GM21737 (cell line): ENCODE measurements at regions not wholly inside any gene's neighbourhood (a gene's known extent, or its start where the extent isn't known, plus 50 kb on each side); places are given as distances from the start of the nearest gene placed in this dataset.
"Not testable (repeated sequence)": the region's sequence is repeated elsewhere in the genome, so short reads cannot be mapped to it uniquely, and the experiment has no call there.

Experiments used
- ATAC-seq: cut with Tn5 transposase; IDR thresholded peaks from one replicate; pipeline ENCODE4 v1.9.1; 2021; ENCODE audit warnings: mild to moderate bottlenecking, moderate library complexity; ENCODE audit not compliant: unreplicated experiment

DNA sequence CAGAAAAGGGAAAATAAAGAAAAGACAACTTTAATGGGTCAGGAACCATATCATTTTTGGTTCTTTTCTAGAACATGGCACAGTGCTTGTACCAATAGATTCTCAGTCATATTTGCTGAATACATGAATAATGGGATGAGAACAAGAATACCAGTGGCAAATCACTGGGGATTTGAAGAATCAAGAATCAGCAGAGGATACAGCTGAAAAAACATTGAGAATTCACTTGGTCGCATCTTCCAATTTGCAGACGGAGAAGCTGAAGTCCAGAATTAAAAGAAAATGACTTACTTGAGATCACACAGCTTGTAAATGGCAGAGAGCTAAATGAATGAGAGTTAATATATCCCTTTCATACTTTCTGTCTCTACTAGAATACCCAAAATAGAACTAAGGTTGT lies 362.2 kb downstream of the RAD51AP2 start:
- ATAC-seq = no peak

DNA sequence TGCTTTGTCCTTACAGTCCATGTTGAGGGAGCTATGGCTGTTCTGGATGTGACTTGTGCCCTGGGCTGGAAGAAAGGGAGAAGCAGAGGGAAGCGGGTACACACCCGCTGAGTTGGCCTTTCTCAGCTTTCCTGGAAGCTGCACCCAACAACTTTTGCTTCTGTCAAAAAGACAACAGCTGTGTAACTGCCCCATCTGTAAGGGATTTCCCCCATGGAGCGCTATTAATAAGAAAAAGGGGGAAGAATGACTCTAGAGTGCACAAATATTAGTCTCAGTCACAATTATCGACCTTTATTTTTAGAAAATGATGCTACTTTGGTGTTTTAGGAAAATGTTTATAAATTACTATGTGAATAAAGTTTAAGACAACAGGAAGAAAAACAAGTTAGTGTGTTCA lies 368.3 kb downstream of the RAD51AP2 start:
- no peak for ATAC-seq

DNA sequence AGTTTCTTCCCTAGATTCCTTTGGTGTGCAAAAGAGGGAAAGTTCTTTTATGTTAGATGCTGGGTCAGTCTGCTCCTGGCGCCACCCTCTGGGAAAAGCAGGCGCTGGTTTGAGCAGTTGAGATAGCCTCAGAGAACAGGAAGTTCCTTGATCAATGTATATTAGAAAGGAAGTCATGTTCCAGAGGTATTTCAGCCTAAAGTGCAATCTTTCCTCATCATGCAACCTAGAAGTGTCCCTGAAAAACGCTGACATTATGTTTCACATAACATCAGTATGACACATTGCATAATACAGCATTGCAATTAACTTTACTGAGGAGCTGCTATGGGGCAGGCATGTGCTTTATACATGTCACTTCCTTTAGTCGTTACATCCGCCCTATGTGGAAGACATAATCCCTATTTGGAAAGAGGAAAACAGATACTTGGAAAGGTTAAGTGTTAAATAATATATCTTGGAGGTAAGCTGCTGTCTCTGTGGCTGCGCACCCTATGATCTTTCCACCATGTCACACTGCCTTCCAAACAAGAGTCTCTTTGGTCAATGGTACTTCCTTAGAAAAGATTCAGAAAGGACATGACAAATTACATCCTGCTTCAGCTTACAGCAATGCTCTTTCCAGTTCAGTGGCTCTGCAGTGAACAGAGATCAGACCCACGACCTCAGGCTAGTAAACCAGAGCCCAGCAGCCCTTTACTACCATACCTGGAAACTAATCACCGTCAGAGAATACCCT lies 369.7 kb downstream of the RAD51AP2 start:
- no peak for ATAC-seq

DNA sequence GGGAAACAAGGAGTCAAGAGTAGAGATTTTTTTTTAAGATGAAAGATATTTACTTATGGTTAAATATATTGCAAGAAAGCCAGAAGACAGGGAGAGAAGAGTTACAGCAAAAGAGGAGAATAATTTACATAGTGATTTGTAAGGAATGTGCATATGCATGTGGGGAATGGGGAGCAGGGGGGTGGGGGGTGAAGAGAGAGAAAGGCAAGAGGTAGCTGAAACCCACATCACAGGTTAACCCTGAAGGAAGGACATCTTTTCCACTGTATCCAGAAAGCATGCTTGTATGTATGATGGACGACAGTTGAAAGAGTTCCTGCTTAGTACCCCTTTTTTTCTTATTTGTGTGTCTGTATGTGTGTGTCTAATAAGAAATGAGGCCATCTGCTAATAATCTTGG lies 371.9 kb downstream of the RAD51AP2 start:
- no peak for ATAC-seq

DNA sequence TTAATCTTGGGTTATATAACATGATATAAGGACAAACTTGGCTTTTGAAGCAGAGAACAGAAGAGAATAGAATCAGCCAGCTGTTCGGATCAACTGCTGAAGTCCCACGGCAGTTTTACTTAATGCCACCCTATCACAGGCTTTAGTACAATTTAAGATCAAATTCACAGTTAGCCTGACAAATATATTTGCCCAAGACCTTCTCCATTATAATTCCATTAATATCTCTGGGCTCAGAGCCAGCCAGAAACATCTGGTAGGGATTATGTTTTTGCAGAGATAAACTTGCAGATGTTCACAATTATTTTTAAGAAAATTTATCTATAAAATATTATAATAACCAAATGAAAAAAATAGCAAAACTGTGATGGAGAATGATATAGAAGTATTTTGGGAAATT lies 381.4 kb downstream of the RAD51AP2 start:
- ATAC-seq = no peak

DNA sequence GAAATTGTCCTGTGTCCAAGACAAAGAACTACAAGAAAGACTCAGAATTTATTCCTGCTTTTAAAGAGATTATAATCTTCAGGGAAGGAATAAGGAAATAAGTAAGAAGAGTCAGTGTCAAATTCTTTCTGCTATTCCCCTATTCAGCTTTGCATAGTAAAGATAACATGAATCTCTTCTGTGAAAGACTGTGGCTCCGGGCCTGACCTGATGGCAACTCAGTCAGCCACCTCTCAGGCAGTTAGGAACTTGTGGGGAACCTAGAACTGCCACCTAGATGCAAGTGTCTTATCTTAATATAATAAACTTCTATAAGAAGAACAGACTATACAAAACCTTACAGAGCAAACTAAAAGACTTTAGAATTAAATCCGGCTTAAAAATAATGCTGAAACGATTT lies 382.0 kb downstream of the RAD51AP2 start:
- no peak for ATAC-seq

DNA sequence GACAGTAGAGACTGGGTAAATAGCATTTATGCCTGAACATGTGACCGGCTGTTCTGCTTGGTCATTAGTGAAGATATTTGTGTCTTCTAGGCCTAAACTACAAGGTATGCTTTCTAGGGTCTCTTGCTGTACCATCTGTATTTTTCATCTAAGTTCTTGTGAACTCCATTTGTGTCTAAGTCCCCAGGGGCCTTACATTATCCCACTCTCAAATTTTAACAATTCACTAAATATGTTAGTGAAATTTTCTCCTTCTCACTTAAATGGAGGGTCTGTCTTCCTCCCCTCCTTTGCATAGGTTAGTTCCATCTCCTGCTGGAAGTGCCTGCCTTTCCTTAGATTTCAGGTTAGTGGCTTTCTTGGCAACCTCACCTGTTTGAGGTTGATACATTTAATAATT lies 382.6 kb downstream of the RAD51AP2 start:
- no peak for ATAC-seq

DNA sequence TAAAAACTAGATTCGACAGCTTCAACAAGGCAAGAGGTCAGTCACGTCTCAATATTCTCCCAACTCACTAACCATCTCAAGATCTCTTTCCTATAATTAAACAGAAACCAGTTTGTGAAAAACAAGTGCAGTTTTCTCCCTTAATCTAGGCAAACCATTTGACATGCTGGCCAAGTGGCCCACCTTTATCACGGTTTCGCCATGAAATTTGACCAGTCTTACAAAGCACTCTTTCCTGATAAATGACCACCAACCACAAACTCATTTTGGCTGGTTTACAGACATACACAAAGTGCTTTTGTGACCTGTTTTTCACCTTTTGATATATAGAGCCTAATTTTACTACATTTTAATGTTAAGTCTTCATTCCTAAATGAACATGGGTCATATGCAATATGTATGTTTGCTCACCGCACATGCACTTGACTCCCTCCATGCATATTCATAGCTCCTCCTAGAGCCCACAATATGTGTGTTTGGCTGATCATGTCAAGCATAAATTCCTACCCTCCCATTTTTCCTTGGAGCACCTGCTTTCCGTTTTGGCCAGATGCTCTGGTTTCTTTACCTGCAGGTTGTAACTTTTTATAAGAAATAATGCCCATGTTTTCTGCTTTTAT lies 385.1 kb downstream of the RAD51AP2 start:
- ATAC-seq = no peak

DNA sequence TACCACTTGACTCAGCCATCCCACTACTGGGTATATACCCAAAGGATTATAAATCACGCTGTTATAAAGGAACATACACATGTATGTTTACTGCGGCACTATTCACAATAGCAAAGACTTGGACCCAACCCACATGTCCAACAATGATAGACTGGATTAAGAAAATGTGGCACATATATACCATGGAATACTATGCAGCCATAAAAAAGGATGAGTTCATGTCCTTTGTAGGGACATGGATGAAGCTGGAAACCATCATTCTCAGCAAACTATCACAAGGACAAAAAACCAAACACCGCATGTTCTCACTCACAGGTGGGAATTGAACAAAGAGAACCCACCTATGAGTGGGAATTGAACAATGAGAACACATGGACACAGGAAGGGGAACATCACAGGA lies 387.6 kb downstream of the RAD51AP2 start:
- ATAC-seq = not testable (repeated sequence)

DNA sequence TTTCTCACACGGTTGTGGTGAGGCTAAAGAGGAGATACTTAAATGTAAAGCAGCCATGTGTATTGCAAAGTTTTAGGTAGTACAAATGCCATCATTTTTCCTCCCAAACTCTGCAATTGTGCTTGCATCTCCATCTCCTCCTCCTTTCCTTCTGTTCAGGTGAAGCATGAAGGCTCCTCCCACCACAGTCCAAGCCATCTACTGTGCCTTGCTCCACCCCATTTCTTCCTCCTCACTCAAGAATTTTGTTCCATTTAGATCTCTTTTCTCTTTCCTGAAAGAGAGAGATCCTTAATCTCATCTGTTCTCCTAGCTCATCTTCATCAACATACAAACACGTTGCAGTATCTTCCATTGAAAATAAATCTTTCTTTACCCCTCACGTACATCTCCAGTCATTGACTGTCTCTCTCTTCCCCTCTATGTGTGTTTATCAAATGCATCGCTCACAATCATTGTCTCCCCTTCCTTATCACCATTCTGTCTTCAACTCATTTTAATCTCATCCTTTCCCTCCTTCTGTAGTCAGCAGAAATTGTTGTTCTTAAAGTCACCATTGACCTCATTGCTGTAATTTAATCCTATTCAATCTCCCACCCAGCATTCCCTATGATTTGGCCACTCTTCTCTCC lies 392.1 kb downstream of the RAD51AP2 start:
- no peak for ATAC-seq

DNA sequence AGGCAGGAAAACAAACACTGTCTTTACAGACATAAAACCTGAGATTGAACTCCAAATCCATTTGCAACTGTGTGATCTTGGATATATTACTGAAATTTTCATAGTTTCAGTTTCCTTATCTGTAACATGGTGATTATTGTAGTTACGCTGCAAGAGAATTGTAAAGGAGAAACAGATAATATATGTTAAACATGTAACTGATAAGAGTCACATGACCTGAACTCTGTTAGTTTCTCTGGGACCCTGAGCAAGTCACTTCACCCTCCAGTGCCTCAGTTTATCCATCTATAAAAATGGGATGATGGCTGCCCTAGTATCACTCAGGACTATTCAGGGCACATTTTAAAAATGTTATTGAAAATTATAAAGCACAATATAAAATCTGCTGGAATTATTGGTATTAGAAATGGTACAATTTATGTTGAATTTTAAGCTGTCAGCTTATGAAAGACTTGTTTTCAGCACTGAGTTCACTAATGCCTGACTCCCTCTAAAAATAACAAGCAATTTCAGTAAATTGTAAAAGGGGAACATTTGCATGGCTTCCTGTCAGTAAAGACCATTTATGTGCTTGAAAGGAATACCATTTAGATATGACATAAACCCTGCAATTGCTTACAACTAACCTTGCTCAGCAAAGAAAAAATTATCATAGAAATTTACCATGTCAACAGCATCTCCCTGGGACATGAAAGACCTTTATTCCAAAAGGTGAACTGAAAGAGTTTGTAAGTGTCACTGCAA lies 393.5 kb downstream of the RAD51AP2 start:
- ATAC-seq = no peak

DNA sequence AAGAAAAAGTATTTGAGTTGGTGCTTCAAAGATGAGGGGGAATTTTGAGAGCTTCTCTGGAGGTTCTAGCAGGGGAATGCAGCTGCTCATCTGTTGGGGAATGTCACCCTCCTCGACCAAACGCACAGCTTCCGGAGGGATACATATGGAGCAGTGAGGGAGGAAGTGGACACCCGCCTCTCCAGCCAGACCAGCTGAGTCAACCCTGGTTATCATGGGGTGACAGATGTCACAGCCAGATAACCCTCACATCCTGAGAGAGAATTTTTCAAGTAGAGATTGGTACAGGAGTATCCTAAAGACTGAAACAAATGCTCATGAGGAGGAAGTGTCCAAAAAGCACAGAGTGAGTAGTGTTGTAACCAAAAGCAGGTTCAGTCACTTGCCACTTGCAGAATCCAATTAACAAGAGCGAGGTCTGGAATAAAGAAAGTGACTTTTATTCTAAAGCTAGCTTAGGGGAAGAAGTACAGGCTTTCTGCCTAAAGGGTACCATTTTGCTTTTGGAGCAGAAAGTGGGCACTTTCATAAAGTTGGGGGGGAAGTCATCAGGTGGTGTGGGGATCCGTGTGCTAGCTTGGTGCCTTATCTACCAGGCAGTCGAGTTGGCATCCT lies 395.2 kb downstream of the RAD51AP2 start:
- no peak for ATAC-seq

DNA sequence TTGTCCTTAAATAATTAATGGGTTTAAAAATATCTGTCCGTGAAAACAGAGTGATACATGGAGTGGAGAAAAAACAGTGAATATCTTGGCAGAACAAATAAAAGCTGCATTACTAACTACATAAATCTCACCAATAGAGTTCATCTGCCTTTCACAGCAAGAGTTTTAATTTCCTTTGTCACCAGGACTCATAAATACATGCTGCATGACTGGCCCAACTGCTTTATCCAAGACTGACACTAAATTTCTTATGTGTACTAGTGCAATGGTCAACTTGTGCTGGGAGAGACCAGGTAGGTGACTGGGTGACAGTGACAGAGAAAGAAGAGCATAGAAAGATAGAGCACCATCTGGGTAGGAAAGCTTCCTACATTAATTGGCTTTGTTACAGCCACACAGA lies 402.8 kb downstream of the RAD51AP2 start:
- ATAC-seq = no peak

DNA sequence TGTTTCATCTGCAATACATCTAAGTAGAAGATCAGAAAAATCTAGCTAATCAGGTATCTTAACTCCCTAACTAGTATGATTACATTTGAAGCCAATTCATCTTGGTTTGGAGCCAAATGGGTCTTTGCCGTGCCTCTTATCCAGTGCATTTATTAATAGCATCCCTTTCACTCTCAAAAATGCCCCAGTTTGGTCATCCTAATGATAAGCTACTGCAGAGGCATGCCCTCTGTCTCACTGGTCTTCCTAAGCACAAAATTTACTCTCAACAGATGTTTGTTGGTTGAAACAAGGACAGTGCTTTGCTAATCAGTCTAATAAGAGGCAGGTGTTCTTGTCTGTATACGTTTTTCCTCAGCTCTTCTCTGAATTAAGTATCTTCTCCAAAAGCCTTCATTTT lies 403.2 kb downstream of the RAD51AP2 start:
- no peak for ATAC-seq

DNA sequence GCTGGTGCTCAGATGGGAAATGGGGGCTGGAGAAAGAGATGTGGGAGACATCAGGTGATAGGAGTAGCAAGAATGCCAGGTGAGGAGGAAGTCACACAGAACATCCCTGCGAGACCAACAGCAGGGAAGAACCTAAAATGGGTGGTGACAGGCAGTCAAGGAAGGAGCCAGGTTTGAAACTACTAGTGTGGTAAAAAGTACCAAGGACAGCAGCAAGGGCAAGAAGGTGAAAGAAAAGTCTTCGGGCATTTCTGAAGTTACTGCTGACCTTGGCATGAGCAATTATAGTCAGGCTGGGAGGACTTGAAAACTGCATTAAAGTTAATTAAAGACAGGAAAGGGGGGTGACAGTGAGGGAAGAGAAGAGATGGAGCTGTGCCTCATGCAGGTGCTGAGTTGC lies 410.4 kb downstream of the RAD51AP2 start:
- no peak for ATAC-seq

DNA sequence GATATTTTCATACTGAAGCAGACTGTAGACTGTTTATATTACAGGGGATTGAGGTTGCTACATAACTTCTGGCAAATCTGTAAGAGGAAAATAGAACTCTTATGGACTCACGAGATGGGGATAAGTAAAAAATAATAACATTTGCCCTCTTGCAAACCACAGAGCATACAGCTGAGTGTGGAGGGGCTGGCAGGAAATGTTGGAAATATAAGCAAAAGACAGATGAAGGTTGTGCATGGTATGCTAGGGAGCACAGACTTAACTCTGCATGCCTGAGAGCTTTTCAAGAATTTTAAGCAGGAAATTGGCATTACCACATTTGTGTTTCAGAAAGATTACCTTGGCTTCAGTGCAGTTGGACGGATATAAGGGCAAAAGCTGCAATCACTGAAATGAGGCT lies 411.1 kb downstream of the RAD51AP2 start:
- no peak for ATAC-seq

DNA sequence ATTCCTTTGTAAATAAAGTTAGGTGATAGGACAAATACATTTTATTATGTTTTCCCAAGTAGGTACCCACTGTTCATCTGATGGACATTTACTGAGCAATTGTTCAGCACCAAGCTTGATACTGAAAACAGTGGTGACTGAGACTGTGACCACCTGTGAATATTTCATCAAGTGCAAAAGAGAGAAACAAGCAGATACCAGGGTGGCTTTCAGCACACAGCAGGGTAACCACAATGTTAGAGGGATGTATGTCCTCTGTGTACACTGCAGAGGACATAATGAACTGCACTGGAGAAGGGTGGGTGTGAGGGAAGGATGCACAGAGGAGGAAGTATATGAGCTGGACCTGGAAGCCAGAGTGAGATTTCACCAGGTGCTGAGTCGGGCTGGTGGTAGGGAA lies 411.8 kb downstream of the RAD51AP2 start:
- ATAC-seq = peak; percentile 44

DNA sequence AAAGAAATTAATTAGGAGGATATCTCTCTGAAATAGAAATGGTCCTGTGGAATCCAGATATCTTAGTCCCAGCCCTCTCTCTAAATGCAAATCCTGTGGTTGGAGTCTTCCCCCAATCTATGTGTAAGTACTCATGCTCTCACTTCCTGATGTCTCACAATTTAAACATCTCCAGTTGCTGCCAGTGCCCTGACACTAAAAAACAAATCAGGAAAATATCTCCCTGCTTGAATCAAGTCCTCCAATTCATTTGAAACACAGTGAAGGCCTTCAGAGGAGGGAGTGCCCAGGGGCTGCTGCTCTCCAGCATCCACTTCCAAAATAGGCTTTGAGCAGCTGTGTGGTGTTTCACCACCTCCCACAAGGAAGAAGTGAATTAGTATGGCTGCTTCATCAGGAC lies 413.8 kb downstream of the RAD51AP2 start:
- ATAC-seq = peak; percentile 66

DNA sequence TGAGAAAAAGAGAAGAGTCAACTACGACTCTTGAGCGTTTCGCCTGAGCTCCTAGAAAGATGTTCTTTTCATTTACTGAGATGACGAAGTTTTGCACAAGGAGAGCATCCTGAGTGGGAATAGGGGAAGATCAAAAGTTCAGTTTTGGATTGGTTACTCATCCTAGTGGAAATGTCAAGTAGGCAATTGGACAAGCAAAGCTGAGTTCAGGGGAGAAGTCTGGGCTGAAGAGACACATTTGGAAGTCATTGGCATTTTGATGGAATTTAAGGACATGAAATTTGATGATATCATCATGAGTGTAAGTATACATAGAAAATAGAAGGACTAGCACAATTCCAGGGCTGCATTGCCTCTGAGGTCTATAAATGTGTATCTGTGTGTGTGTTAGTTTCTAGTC lies 416.6 kb downstream of the RAD51AP2 start:
- no peak for ATAC-seq

DNA sequence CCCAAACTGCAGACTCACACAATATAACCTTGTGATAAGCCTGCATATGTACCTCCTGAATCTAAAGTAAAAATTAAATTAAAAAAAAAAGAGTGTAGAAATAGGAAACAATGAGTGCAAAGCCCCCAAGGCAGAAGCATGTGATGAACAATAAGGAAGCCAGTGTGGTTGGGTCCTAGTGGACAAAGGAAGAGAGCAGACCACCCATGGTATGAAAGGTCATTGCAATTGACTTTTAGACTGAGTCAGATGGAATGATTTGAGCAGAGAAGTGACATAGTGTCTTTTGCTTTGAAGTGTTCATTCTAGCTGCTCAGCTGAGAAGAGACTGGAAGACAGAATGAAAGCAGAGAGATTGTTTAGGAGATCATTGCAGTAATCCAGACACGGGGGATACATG lies 417.1 kb downstream of the RAD51AP2 start:
- no peak for ATAC-seq

DNA sequence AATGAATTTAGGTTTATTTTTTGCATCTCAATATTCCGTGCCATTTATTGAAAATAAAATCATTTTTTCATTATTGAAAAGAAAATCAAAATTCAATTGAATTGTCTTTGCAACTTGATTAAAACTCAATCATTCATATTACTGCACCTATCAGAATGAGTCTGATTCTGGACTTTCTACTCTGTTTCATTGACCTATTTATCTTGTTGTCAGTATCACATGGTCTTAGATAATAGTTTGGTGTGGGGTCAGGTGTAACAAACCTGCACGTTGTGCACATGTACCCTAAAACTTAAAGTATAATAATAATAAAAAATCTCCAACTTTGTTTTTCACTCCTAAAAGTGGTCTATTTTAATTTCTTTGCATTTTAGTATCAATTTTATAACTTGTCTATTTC lies 422.9 kb downstream of the RAD51AP2 start:
- no peak for ATAC-seq
